ENCODE measurements at regions not wholly inside any gene's neighbourhood (a gene's known extent, or its start where the extent isn't known, plus 50 kb on each side); places are given as distances from the start of the nearest gene placed in this dataset.

DNA sequence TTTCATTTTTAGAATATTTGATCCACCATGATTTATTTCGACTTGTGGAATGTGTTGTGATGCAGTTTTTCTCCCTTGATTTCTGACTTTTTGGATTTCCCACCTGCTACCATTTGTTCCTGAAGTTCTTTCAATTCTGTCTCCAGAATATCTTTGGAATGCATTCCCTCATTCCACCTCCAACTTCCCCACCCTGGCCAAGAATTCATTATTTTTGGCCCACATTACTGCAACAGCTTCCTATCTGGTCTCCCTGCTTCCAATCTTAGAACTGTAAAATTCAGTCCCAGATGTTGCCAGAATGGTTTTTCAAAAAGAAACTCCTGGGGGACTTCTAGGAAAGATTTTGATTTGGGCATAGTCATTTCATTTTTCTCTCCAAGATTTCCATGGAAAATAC, 182.3 kb upstream of the HS3ST4 start:
- H3K27me3 Mint-ChIP-seq, result peaks cover 9% of the 10 kb centered on the region
- ChIA-PET CTCF (interaction anchor here (0.6 kb wide), 1 partner anchor 883 kb away, joined by 5 read pairs; no protein-coding TSS in a partner anchor), POLR2A (no interaction called here)
- Histone ChIP-seq H3K36me3 (replicated peaks in 1 of 2; ENCODE audit: control extremely low read depth in 1 of 2, control insufficient read depth in 1 of 2, extremely low read depth in 1 of 2, insufficient read depth in 2 of 2, low read length in 1 of 2) (no peaks in the 10 kb centered on the region), H3K9me3 (ENCODE audit: control extremely low read depth in 1 of 3, control insufficient read depth in 2 of 3, insufficient read depth in 1 of 3, low read length in 2 of 3) (no peaks in the 10 kb centered on the region), H3K9ac (ENCODE audit: low read length) (no peak overlapping the region), H3K27me3 (replicated peaks in 1 of 4; ENCODE audit: control extremely low read depth in 1 of 4, control insufficient read depth in 3 of 4, insufficient read depth in 4 of 4, low read length in 3 of 4) (no peaks in the 10 kb centered on the region), H3K79me2 (ENCODE audit: control insufficient read depth, insufficient read depth, low read length) (no peaks in the 10 kb centered on the region), H3K4me3 (ENCODE audit: control extremely low read depth in 1 of 5, extremely low read depth in 1 of 5, insufficient read depth in 1 of 5, low read depth in 2 of 5, low read length in 4 of 5) (no peak overlapping the region), H4K20me1 (ENCODE audit: control insufficient read depth, insufficient read depth, low read length, poor library complexity, severe bottlenecking) (no peaks in the 10 kb centered on the region), H3K4me2 (replicated peaks; ENCODE audit: low read depth, low read length, poor library complexity, severe bottlenecking) (no peak overlapping the region), H3K4me1 (ENCODE audit: control insufficient read depth in 2 of 2, insufficient read depth in 2 of 2, low read length in 2 of 2) (no peaks in the 10 kb centered on the region), H2AFZ (ENCODE audit: insufficient read depth, low read depth, low read length, poor library complexity, severe bottlenecking) (no peak overlapping the region), H3K27ac (ENCODE audit: low read length in 2 of 2) (no peak overlapping the region)
- H3K27ac Mint-ChIP-seq, result no peak overlapping the region
- no peaks in the 10 kb centered on the region for H3K4me1 Mint-ChIP-seq
- DNase-seq (no peak), ATAC-seq (ENCODE audit: low read depth) (no peak)
- no peak for TF ChIP-seq CTCF (IDR thresholded peaks at IDR 0.05)
- no peak for TF ChIP-seq EZH2 (IDR thresholded peaks at IDR 0.05; ENCODE audit: borderline replicate concordance, insufficient read depth, low read depth, low read length, poor library complexity, severe bottlenecking)
- intact Hi-C loops (cut with micrococcal nuclease), result no loop called here
- no peaks in the 10 kb centered on the region for H3K9me3 Mint-ChIP-seq (ENCODE audit: insufficient read depth)
- WGBS (ENCODE audit: insufficient coverage), result no CpG with 5 or more reads among the region's 1 CpG
- H3K4me3 Mint-ChIP-seq, result no peak overlapping the region

GRCh38 chr16:25501530-25502255, 190.1 kb upstream of the HS3ST4 start:
- Histone ChIP-seq H3K4me1 (ENCODE audit: control insufficient read depth in 2 of 2, insufficient read depth in 2 of 2, low read length in 2 of 2) (no peaks in the 10 kb centered on the region), H2AFZ (ENCODE audit: insufficient read depth, low read depth, low read length, poor library complexity, severe bottlenecking) (no peak overlapping the region), H3K79me2 (ENCODE audit: control insufficient read depth, insufficient read depth, low read length) (no peaks in the 10 kb centered on the region), H3K36me3 (replicated peaks in 1 of 2; ENCODE audit: control extremely low read depth in 1 of 2, control insufficient read depth in 1 of 2, extremely low read depth in 1 of 2, insufficient read depth in 2 of 2, low read length in 1 of 2) (no peaks in the 10 kb centered on the region), H3K9me3 (ENCODE audit: control extremely low read depth in 1 of 3, control insufficient read depth in 2 of 3, insufficient read depth in 1 of 3, low read length in 2 of 3) (no peaks in the 10 kb centered on the region), H3K27ac (ENCODE audit: low read length in 2 of 2) (no peak overlapping the region), H4K20me1 (ENCODE audit: control insufficient read depth, insufficient read depth, low read length, poor library complexity, severe bottlenecking) (no peaks in the 10 kb centered on the region), H3K4me2 (replicated peaks; ENCODE audit: low read depth, low read length, poor library complexity, severe bottlenecking) (no peak overlapping the region), H3K4me3 (ENCODE audit: control extremely low read depth in 1 of 5, extremely low read depth in 1 of 5, insufficient read depth in 1 of 5, low read depth in 2 of 5, low read length in 4 of 5) (no peak overlapping the region), H3K9ac (ENCODE audit: low read length) (no peak overlapping the region), H3K27me3 (replicated peaks in 1 of 4; ENCODE audit: control extremely low read depth in 1 of 4, control insufficient read depth in 3 of 4, insufficient read depth in 4 of 4, low read length in 3 of 4) (no peaks in the 10 kb centered on the region)
- ChIA-PET CTCF (no interaction called here), POLR2A (no interaction called here)
- H3K9me3 Mint-ChIP-seq (ENCODE audit: insufficient read depth), result no peaks in the 10 kb centered on the region
- H3K4me3 Mint-ChIP-seq, result no peak overlapping the region
- no peak overlapping the region for H3K27ac Mint-ChIP-seq
- ATAC-seq (ENCODE audit: low read depth) (no peak), DNase-seq (no peak)
- peaks cover 6% of the 10 kb centered on the region for H3K27me3 Mint-ChIP-seq
- TF ChIP-seq CTCF (IDR thresholded peaks at IDR 0.05), result no peak
- TF ChIP-seq EZH2 (IDR thresholded peaks at IDR 0.05; ENCODE audit: borderline replicate concordance, insufficient read depth, low read depth, low read length, poor library complexity, severe bottlenecking), result no peak
- WGBS (ENCODE audit: insufficient coverage), result 67% methylated on average over 1 of the region's 3 CpGs
- intact Hi-C loops (cut with micrococcal nuclease), result no loop called here
- H3K4me1 Mint-ChIP-seq, result no peaks in the 10 kb centered on the region
